HEK293T (cell line): ENCODE measurements at regions not wholly inside any gene's neighbourhood (a gene's known extent, or its start where the extent isn't known, plus 50 kb on each side); places are given as distances from the start of the nearest gene placed in this dataset.

Experiments used
- CTCF ChIA-PET: fragments of 350-600 bp; formaldehyde crosslinking; extraction: SDS; loops from one replicate; lab custom pipeline; 2021; ENCODE audit warnings: antibody characterized with exemption, inconsistent platforms; lab: Yijun Ruan, JAX
- POLR2A ChIA-PET: fragments of 350-600 bp; formaldehyde crosslinking; extraction: SDS; loops from one replicate; lab custom pipeline; 2020; ENCODE audit warnings: antibody characterized with exemption, inconsistent platforms; lab: Yijun Ruan, JAX
- DNase-seq: peaks from one replicate; pipeline ENCODE4 v3.0.0; 2012; ENCODE audit warnings: mixed read lengths; ENCODE audit errors: extremely low spot score
- ARNT ChIP-seq: fragments of 450-650 bp; IDR thresholded peaks from 2 replicates; pipeline ENCODE4 v1.6.1; 2017; ENCODE audit warnings: mild to moderate bottlenecking
- BHLHE40 ChIP-seq: fragments of 450-650 bp; IDR thresholded peaks from 2 replicates; pipeline ENCODE4 v1.6.1; 2016; ENCODE audit warnings: mild to moderate bottlenecking, moderate library complexity, borderline replicate concordance
- CTBP1 ChIP-seq: fragments of 450-650 bp; IDR thresholded peaks from 2 replicates; pipeline ENCODE4 v1.6.1; 2016; ENCODE audit warnings: borderline replicate concordance
- ELF4 ChIP-seq: fragments of 450-650 bp; IDR thresholded peaks from 2 replicates; pipeline ENCODE4 v1.6.1; 2017; ENCODE audit warnings: antibody characterized with exemption
- FOXA1 ChIP-seq: fragments of 450-650 bp; IDR thresholded peaks from 2 replicates; pipeline ENCODE4 v1.6.1; 2016; ENCODE audit warnings: mild to moderate bottlenecking
- FOXK2 ChIP-seq: fragments of 450-650 bp; IDR thresholded peaks from 2 replicates; pipeline ENCODE4 v1.6.1; 2016; ENCODE audit warnings: mild to moderate bottlenecking
- FOXM1 ChIP-seq: fragments of 450-650 bp; IDR thresholded peaks from 2 replicates; pipeline ENCODE4 v1.6.1; 2017; ENCODE audit warnings: mild to moderate bottlenecking, borderline replicate concordance
- HDGF ChIP-seq: fragments of 450-650 bp; IDR thresholded peaks from 2 replicates; pipeline ENCODE4 v1.6.1; 2017; ENCODE audit warnings: antibody characterized with exemption, borderline replicate concordance
- L3MBTL2 ChIP-seq: fragments of 450-650 bp; conservative IDR thresholded peaks from 2 replicates; pipeline ENCODE4 v1.6.1; 2016; ENCODE audit warnings: mild to moderate bottlenecking
- LEF1 ChIP-seq: fragments of 450-650 bp; IDR thresholded peaks from 2 replicates; pipeline ENCODE4 v1.6.1; 2017; ENCODE audit warnings: mild to moderate bottlenecking, borderline replicate concordance
- NFRKB ChIP-seq: fragments of 450-650 bp; IDR thresholded peaks from 2 replicates; pipeline ENCODE4 v1.6.1; 2016; ENCODE audit warnings: mild to moderate bottlenecking, moderate library complexity
- PKNOX1 ChIP-seq: fragments of 450-650 bp; IDR thresholded peaks from 2 replicates; pipeline ENCODE4 v1.6.1; 2016
- SP1 ChIP-seq: fragments of 450-650 bp; IDR thresholded peaks from 2 replicates; pipeline ENCODE4 v1.6.1; 2017
- SUZ12 ChIP-seq: fragments of 450-650 bp; IDR thresholded peaks from 2 replicates; pipeline ENCODE4 v1.6.1; 2016; ENCODE audit warnings: mild to moderate bottlenecking
- TARDBP ChIP-seq: fragments of 450-650 bp; IDR thresholded peaks from 2 replicates; pipeline ENCODE4 v1.6.1; 2016
- ZNF384 ChIP-seq: fragments of 450-650 bp; IDR thresholded peaks from 2 replicates; pipeline ENCODE4 v1.6.1; 2016

DNA sequence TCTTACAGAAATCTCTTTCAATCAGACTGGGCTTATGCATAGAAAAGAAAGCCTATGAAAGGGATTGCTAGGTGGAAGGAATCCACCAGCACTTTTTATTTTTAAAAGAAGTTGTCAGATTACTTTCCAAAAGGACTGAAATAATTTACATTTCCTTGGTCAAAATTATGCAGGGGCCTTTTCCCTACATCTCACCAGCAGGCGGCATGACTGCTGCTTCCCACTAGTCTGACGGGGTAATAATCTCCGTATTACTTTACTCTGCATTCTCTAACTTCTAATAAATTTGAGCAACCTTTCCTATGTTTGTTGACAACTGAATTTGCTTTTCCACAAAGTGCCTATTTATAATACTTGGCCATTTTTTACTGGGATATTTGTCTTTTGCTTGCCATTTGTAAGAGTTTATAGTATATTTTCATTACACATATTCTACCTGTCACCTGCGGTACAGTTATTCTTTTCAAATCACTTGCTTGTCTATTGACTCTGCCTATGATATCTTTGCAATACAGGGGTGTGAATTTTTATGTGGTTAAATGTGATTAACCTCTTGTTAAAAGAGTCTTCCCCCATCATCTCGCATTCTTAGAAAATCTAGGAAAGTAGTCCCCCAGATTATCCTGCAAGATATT is 51.9 kb upstream of the USP47 start:
- TF ChIP-seq ZNF384 = no peak
- no peak for TF ChIP-seq PKNOX1
- TF ChIP-seq ELF4 = no peak
- no peak for TF ChIP-seq FOXM1
- TF ChIP-seq TARDBP = no peak
- TF ChIP-seq HDGF = no peak
- no peak for TF ChIP-seq NFRKB
- TF ChIP-seq FOXK2 = no peak
- no peak for TF ChIP-seq SUZ12
- TF ChIP-seq BHLHE40 = no peak
- no peak for TF ChIP-seq SP1
- TF ChIP-seq FOXA1 = no peak
- TF ChIP-seq LEF1 = no peak
- TF ChIP-seq L3MBTL2 = no peak
- peak; percentile 39 for DNase-seq
- POLR2A ChIA-PET = no interaction called here
- CTCF ChIA-PET = no interaction called here

DNA sequence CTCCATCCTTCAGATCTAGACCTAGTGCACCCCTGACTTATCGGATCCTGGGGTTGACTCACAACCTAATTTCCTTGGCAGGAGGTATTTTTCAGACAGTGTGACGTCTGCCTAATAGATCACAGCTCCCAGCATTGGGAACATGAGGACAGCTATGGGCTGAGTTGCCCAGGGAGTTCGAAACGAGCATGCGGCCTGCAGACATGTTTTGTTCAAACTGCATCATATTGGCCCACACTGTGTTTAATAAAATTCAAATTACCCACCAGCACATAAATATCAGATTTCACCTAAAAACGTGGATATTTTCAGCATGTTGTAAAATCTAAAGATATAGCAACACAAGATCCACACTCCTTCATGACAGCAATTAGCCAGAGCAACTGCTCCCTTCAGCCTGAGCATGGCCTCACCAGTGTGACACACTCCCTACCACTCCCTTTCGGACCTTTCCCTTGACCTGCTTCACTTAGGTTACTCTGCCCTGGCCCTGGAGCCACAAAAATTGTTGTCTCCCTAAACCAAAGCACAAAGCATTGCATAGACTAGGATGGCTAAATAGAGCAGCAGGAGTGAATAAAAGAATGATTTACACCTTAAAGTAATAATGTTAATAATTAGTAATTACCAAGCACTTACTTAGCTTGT is 53.6 kb upstream of the USP47 start:
- DNase-seq = no peak
- TF ChIP-seq SP1 (no peak), FOXK2 (no peak), ELF4 (no peak), BHLHE40 (no peak), ARNT (no peak), LEF1 (no peak), ZNF384 (no peak), CTBP1 (no peak), L3MBTL2 (no peak), TARDBP (no peak)
- CTCF ChIA-PET = interaction anchor here (0.6 to 1.8 kb wide), 8 partner anchors 13 to 1018 kb away, joined by 3 to 15 read pairs (median 4); no protein-coding TSS in a partner anchor
- POLR2A ChIA-PET = no interaction called here

DNA sequence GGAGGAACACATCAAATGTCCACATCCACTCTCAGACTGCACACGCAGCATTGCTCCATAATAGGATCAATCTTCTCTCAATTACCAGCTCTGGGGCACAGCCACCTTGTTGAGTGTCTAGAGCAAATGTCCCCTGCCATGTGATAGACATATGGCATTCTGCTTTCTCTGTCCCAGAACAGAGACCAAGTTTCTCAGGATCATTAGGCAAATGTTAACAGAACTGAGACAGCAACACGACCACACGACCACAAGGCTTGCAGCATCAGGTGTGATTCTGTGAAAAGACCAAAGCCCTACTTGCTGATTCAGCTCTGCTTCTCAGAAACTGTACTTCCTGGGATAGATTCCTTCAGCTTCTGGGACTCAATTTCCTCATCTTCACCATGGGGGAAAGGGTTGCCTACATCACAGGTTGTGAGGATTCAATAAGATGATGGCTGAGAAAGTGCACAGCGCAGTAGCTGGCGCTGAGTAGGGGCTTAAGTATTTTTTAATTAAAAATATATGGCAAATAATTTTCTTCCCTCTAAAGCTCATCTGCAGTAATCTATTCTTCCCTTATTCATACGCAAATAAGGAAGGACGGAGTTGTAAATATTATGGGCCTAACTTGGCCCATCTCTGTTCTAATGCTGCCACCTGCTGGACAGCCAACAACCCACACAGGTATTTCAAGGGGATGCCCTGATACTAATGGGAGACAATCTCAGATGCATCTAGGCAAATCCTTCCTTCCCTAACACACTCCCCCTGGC is 54.3 kb upstream of the USP47 start:
- TF ChIP-seq CTBP1 = no peak
- no peak for TF ChIP-seq FOXM1
- TF ChIP-seq SP1 = no peak
- no peak for TF ChIP-seq ARNT
- no peak for TF ChIP-seq ELF4
- TF ChIP-seq BHLHE40 = no peak
- no peak for TF ChIP-seq ZNF384
- no peak for TF ChIP-seq PKNOX1
- no peak for TF ChIP-seq NFRKB
- no peak for TF ChIP-seq FOXA1
- no peak for TF ChIP-seq L3MBTL2
- no peak for TF ChIP-seq HDGF
- TF ChIP-seq TARDBP = no peak
- no peak for TF ChIP-seq LEF1
- no peak for TF ChIP-seq SUZ12
- TF ChIP-seq FOXK2 = no peak
- peak; percentile 70 for DNase-seq
- POLR2A ChIA-PET = no interaction called here
- CTCF ChIA-PET = interaction anchor here (0.6 to 1.8 kb wide), 11 partner anchors 13 to 1017 kb away, joined by 3 to 15 read pairs (median 4); no protein-coding TSS in a partner anchor

DNA sequence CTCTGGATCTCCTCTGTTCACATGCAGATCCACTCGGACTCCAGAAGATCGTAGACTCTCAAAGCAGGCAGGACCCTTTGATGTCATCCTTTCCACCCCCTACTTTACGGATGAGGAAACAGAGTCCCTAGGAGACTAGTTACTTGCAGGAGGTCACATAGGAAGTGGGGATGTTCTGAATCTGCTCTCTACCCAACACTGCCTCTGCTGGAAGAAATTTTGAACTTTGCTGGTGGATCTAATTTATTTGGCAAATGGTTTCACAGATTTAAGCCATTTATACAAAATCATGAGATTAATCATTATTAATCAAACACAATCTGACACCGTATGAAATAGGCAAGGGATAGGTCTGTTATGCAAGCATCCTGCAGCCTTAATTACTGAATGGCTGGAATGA is 55.0 kb upstream of the USP47 start:
- POLR2A ChIA-PET = no interaction called here
- peak; percentile 27 for DNase-seq
- CTCF ChIA-PET = interaction anchor here (0.8 to 1.8 kb wide), 4 partner anchors 14 to 855 kb away, joined by 3 to 15 read pairs (median 4); no protein-coding TSS in a partner anchor
- TF ChIP-seq ARNT (no peak), ZNF384 (no peak)

GRCh38 chr11:11786234-11786633 is 55.5 kb upstream of the USP47 start:
- ChIA-PET POLR2A (no interaction called here), CTCF (no interaction called here)
- TF ChIP-seq LEF1 (no peak), SUZ12 (no peak), NFRKB (no peak), CTBP1 (no peak), FOXK2 (no peak), SP1 (no peak), FOXM1 (no peak), ZNF384 (no peak), ELF4 (no peak)
- DNase-seq = no peak

DNA sequence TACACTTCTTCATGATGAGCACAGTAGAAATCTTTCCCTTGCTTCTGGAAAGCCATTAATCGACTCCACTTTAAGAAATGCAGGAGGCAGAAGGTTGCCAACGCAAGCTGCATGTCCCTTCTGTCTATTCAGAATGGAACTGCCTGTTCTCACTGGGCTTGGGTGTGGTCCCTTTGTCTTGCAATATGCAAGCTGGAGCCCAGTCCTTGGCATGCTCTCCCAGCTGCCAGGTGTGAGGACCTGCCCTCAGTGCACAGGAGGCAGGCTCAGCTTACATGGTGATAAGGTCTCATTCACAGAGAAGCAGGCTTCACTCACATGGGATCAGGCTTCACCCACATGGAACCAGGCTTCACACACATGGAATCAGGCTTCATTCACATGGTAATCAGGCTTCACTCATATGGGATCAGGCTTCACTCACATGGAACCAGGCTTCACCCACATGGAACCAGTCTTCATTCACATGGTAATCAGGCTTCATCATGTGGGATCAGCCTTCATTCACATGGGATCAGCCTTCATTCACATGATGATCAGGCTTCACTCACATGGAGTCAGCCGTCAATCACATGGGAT is 59.2 kb upstream of the USP47 start:
- no peak for DNase-seq
- ChIA-PET CTCF (interaction anchor here (0.5 kb wide), 1 partner anchor 265 kb away, joined by 3 read pairs; no protein-coding TSS in a partner anchor), POLR2A (no interaction called here)
- TF ChIP-seq SP1 = no peak
- TF ChIP-seq LEF1 = no peak
- no peak for TF ChIP-seq NFRKB
